Activated T-cell treated with anti-CD3 and anti-CD28 coated beads, Interleukin-2, amount 50 U/mL, for 72 hours (primary cell): ENCODE measurements at regions not wholly inside any gene's neighbourhood (a gene's known extent, or its start where the extent isn't known, plus 50 kb on each side); places are given as distances from the start of the nearest gene placed in this dataset.

ENCODE experiments used
- ATAC-seq, 2 donors: fragments of 150-1000 bp; cut with Tn5 transposase; replicated peaks in 1 of 2; 2 replicates each; pipeline ENCODE4 v1.10.0; 2021; ENCODE audit warnings: moderate library complexity in 2 of 2, mild to moderate bottlenecking in 1 of 2
- DNase-seq, 2 donors: peaks; one replicate each; pipeline ENCODE4 v3.0.0; 2021 to 2022; ENCODE audit warnings: mixed read lengths in 1 of 2
- H3K27ac Mint-ChIP-seq: one replicate; pipeline ENCODE4 v1.8.0; 2022; ENCODE audit warnings: mild to moderate bottlenecking, moderate library complexity, mixed read lengths
- H3K27me3 Mint-ChIP-seq: one replicate; pipeline ENCODE4 v1.8.0; 2022; ENCODE audit warnings: low read depth, mixed read lengths
- H3K36me3 Mint-ChIP-seq, 2 donors: one replicate each; pipeline ENCODE4 v1.8.0; 2022; ENCODE audit warnings: mixed read lengths in 2 of 2, mild to moderate bottlenecking in 1 of 2; ENCODE audit not compliant: insufficient read depth in 2 of 2
- H3K4me1 Mint-ChIP-seq: one replicate; pipeline ENCODE4 v1.8.0; 2022; ENCODE audit warnings: low read depth, mixed read lengths
- H3K4me3 Mint-ChIP-seq, 2 donors: one replicate each; pipeline ENCODE4 v1.8.0; 2022; ENCODE audit warnings: mild to moderate bottlenecking in 2 of 2, mixed read lengths in 2 of 2, moderate library complexity in 2 of 2
- H3K9me3 Mint-ChIP-seq, 2 donors: one replicate each; pipeline ENCODE4 v1.8.0; 2022; ENCODE audit warnings: mixed read lengths in 2 of 2

GRCh38 chr1:37391211-37392011 lies 83.0 kb upstream of the ZC3H12A start:
- DNase-seq (no peak), ATAC-seq (no peak)
- Mint-ChIP-seq H3K36me3 (no peaks in the 10 kb centered on the region), H3K4me3 (no peak overlapping the region), H3K4me1 (no peaks in the 10 kb centered on the region), H3K27me3 (peaks cover 44% of the 10 kb centered on the region), H3K27ac (no peak overlapping the region), H3K9me3 (no peaks in the 10 kb centered on the region)

- Mint-ChIP-seq H3K27me3 (peaks cover 48% of the 10 kb centered on the region), H3K9me3 (no peaks in the 10 kb centered on the region), H3K4me1 (no peaks in the 10 kb centered on the region), H3K27ac (no peak overlapping the region), H3K4me3 (no peak overlapping the region), H3K36me3 (no peaks in the 10 kb centered on the region)
- ATAC-seq = no peak
- no peak for DNase-seq
These were observed 82.3 kb upstream of the ZC3H12A start for GRCh38 chr1:37392051-37392450.

GRCh38 chr1:37393173-37394120 lies 80.9 kb upstream of the ZC3H12A start:
- Mint-ChIP-seq H3K27ac (no peak overlapping the region), H3K36me3 (no peaks in the 10 kb centered on the region), H3K9me3 (no peaks in the 10 kb centered on the region), H3K4me3 (no peak overlapping the region), H3K27me3 (peaks cover 45% of the 10 kb centered on the region), H3K4me1 (no peaks in the 10 kb centered on the region)
- no peak for ATAC-seq
- DNase-seq = no peak

- no peaks in the 10 kb centered on the region for H3K4me1 Mint-ChIP-seq
- no peaks in the 10 kb centered on the region for H3K36me3 Mint-ChIP-seq
- peaks cover 41% of the 10 kb centered on the region for H3K27me3 Mint-ChIP-seq
- no peaks in the 10 kb centered on the region for H3K9me3 Mint-ChIP-seq
- H3K27ac Mint-ChIP-seq = no peak overlapping the region
- DNase-seq (no peak), ATAC-seq (no peak)
- H3K4me3 Mint-ChIP-seq = no peak overlapping the region
These were observed 79.6 kb upstream of the ZC3H12A start for GRCh38 chr1:37394574-37395464.

GRCh38 chr1:37398096-37398495 lies 76.3 kb upstream of the ZC3H12A start:
- H3K4me1 Mint-ChIP-seq = no peaks in the 10 kb centered on the region

GRCh38 chr1:37399205-37399604 lies 75.2 kb upstream of the ZC3H12A start:
- ATAC-seq (no peak), DNase-seq (no peak)
- peaks cover 29% of the 10 kb centered on the region for H3K27me3 Mint-ChIP-seq
- H3K36me3 Mint-ChIP-seq = no peaks in the 10 kb centered on the region
- no peak overlapping the region for H3K27ac Mint-ChIP-seq
- no peaks in the 10 kb centered on the region for H3K9me3 Mint-ChIP-seq
- H3K4me1 Mint-ChIP-seq = no peaks in the 10 kb centered on the region
- no peak overlapping the region for H3K4me3 Mint-ChIP-seq

More at GRCh38 chr1:37398096-37398495, 76.3 kb upstream of the ZC3H12A start:
- H3K27ac Mint-ChIP-seq = no peak overlapping the region
- no peak overlapping the region for H3K4me3 Mint-ChIP-seq
- ATAC-seq (no peak), DNase-seq (no peak)
- no peaks in the 10 kb centered on the region for H3K9me3 Mint-ChIP-seq
- H3K27me3 Mint-ChIP-seq = peaks cover 35% of the 10 kb centered on the region
- no peaks in the 10 kb centered on the region for H3K36me3 Mint-ChIP-seq

- DNase-seq (no peak), ATAC-seq (no peak)
- Mint-ChIP-seq H3K27me3 (peaks cover 24% of the 10 kb centered on the region), H3K9me3 (no peaks in the 10 kb centered on the region), H3K4me1 (no peaks in the 10 kb centered on the region), H3K27ac (no peak overlapping the region), H3K4me3 (no peak overlapping the region), H3K36me3 (no peaks in the 10 kb centered on the region)
These were observed 74.4 kb upstream of the ZC3H12A start for GRCh38 chr1:37399830-37400464.

GRCh38 chr1:37400466-37401225 lies 73.7 kb upstream of the ZC3H12A start:
- Mint-ChIP-seq H3K27me3 (peaks cover 17% of the 10 kb centered on the region), H3K36me3 (no peaks in the 10 kb centered on the region), H3K27ac (no peak overlapping the region), H3K4me3 (no peak overlapping the region), H3K9me3 (no peaks in the 10 kb centered on the region), H3K4me1 (no peaks in the 10 kb centered on the region)
- ATAC-seq (no peak), DNase-seq (no peak)

GRCh38 chr1:37403166-37403565 lies 71.2 kb upstream of the ZC3H12A start:
- Mint-ChIP-seq H3K9me3 (no peaks in the 10 kb centered on the region), H3K4me3 (no peak overlapping the region), H3K36me3 (no peaks in the 10 kb centered on the region), H3K27me3 (no peaks in the 10 kb centered on the region), H3K27ac (no peak overlapping the region), H3K4me1 (no peaks in the 10 kb centered on the region)
- no peak for DNase-seq
- no peak for ATAC-seq

GRCh38 chr1:37404711-37405110 lies 69.7 kb upstream of the ZC3H12A start:
- Mint-ChIP-seq H3K27me3 (peaks cover 7% of the 10 kb centered on the region), H3K27ac (no peak overlapping the region), H3K4me1 (no peaks in the 10 kb centered on the region), H3K4me3 (no peak overlapping the region), H3K36me3 (no peaks in the 10 kb centered on the region), H3K9me3 (no peaks in the 10 kb centered on the region)
- DNase-seq (no peak), ATAC-seq (no peak)

- no peaks in the 10 kb centered on the region for H3K36me3 Mint-ChIP-seq
- no peak overlapping the region for H3K4me3 Mint-ChIP-seq
- no peaks in the 10 kb centered on the region for H3K9me3 Mint-ChIP-seq
- no peak for DNase-seq
- no peak overlapping the region for H3K27ac Mint-ChIP-seq
- peaks cover 7% of the 10 kb centered on the region for H3K27me3 Mint-ChIP-seq
- no peaks in the 10 kb centered on the region for H3K4me1 Mint-ChIP-seq
- ATAC-seq = no peak
These were observed 64.3 kb upstream of the ZC3H12A start for GRCh38 chr1:37410105-37410504.

- ATAC-seq (no peak), DNase-seq (no peak)
- Mint-ChIP-seq H3K4me1 (no peaks in the 10 kb centered on the region), H3K27ac (no peak overlapping the region), H3K36me3 (peaks cover 0 to 3% of the 10 kb centered on the region in 2 donors), H3K27me3 (peaks cover 7% of the 10 kb centered on the region), H3K9me3 (peaks cover 2 to 3% of the 10 kb centered on the region in 2 donors), H3K4me3 (no peak overlapping the region)
These were observed 63.6 kb upstream of the ZC3H12A start for GRCh38 chr1:37410815-37411214.
